ENCODE measurements at regions not wholly inside any gene's neighbourhood (a gene's known extent, or its start where the extent isn't known, plus 50 kb on each side); places are given as distances from the start of the nearest gene placed in this dataset.

GRCh38 chr18:57859314-57859713, 56.2 kb upstream of the ATP8B1 start:
- Mint-ChIP-seq H3K9me3 (no peaks in the 10 kb centered on the region), H3K4me1 (no peaks in the 10 kb centered on the region)
- DNase-seq (ENCODE audit: low spot score in 2 of 2, unreplicated experiment in 2 of 2), result no peak

GRCh38 chr18:57856557-57857280, 53.6 kb upstream of the ATP8B1 start:
- Mint-ChIP-seq H3K9me3 (peaks cover 4% of the 10 kb centered on the region), H3K36me3 (no peaks in the 10 kb centered on the region), H3K4me1 (no peaks in the 10 kb centered on the region), H3K4me3 (no peak overlapping the region), H3K27me3 (ENCODE audit: low read depth) (peaks cover 13% of the 10 kb centered on the region), H3K27ac (no peak overlapping the region)
- no peak for DNase-seq (ENCODE audit: low spot score in 2 of 2, unreplicated experiment in 2 of 2)
- TF ChIP-seq CTCF (IDR thresholded peaks at IDR 0.05; ENCODE audit: unreplicated experiment), result no peak

More at GRCh38 chr18:57859314-57859713, 56.2 kb upstream of the ATP8B1 start:
- H3K27ac Mint-ChIP-seq, result no peak overlapping the region
- peaks cover 13% of the 10 kb centered on the region for H3K27me3 Mint-ChIP-seq (ENCODE audit: low read depth)
- no peak for TF ChIP-seq CTCF (IDR thresholded peaks at IDR 0.05; ENCODE audit: unreplicated experiment)
- H3K4me3 Mint-ChIP-seq, result no peak overlapping the region
- H3K36me3 Mint-ChIP-seq, result no peaks in the 10 kb centered on the region

GRCh38 chr18:57856128-57856527, 53.0 kb upstream of the ATP8B1 start:
- H3K4me3 Mint-ChIP-seq, result no peak overlapping the region
- no peaks in the 10 kb centered on the region for H3K36me3 Mint-ChIP-seq
- no peak overlapping the region for H3K27ac Mint-ChIP-seq
- no peaks in the 10 kb centered on the region for H3K4me1 Mint-ChIP-seq
- H3K9me3 Mint-ChIP-seq, result peaks cover 4% of the 10 kb centered on the region
- TF ChIP-seq CTCF (IDR thresholded peaks at IDR 0.05; ENCODE audit: unreplicated experiment), result no peak
- no peak for DNase-seq (ENCODE audit: low spot score in 2 of 2, unreplicated experiment in 2 of 2)
- peaks cover 13% of the 10 kb centered on the region for H3K27me3 Mint-ChIP-seq (ENCODE audit: low read depth)

- no peak overlapping the region for H3K4me3 Mint-ChIP-seq
- no peak for DNase-seq (ENCODE audit: low spot score in 2 of 2, unreplicated experiment in 2 of 2)
- H3K27me3 Mint-ChIP-seq (ENCODE audit: low read depth), result peaks cover 13% of the 10 kb centered on the region
- H3K9me3 Mint-ChIP-seq, result peaks cover 4% of the 10 kb centered on the region
- H3K4me1 Mint-ChIP-seq, result no peaks in the 10 kb centered on the region
- TF ChIP-seq CTCF (IDR thresholded peaks at IDR 0.05; ENCODE audit: unreplicated experiment), result no peak
- no peaks in the 10 kb centered on the region for H3K36me3 Mint-ChIP-seq
- no peak overlapping the region for H3K27ac Mint-ChIP-seq
Measured at GRCh38 chr18:57855551-57855950, 52.4 kb upstream of the ATP8B1 start.

GRCh38 chr18:57854726-57855125, 51.6 kb upstream of the ATP8B1 start:
- no peaks in the 10 kb centered on the region for H3K36me3 Mint-ChIP-seq
- H3K27me3 Mint-ChIP-seq (ENCODE audit: low read depth), result peaks cover 13% of the 10 kb centered on the region
- no peak for TF ChIP-seq CTCF (IDR thresholded peaks at IDR 0.05; ENCODE audit: unreplicated experiment)
- H3K4me3 Mint-ChIP-seq, result no peak overlapping the region
- DNase-seq (ENCODE audit: low spot score in 2 of 2, unreplicated experiment in 2 of 2), result no peak
- H3K9me3 Mint-ChIP-seq, result peaks cover 7% of the 10 kb centered on the region
- H3K4me1 Mint-ChIP-seq, result no peaks in the 10 kb centered on the region
- H3K27ac Mint-ChIP-seq, result no peak overlapping the region
